GM19099 (cell line): ENCODE measurements at regions not wholly inside any gene's neighbourhood (a gene's known extent, or its start where the extent isn't known, plus 50 kb on each side); places are given as distances from the start of the nearest gene placed in this dataset.

Experiments
- POLR2A ChIP-seq: IDR thresholded peaks from 3 replicates; pipeline ENCODE4 v1.6.1; 2011; ENCODE audit warnings: low read depth; ENCODE audit not compliant: insufficient read length; ENCODE audit errors: extremely low read depth

GRCh38 chr5:124796495-124796894 lies 50.1 kb upstream of the ZNF608 start:
- TF ChIP-seq POLR2A = no peak

GRCh38 chr5:124797665-124798087 lies 51.2 kb upstream of the ZNF608 start:
- no peak for TF ChIP-seq POLR2A

DNA sequence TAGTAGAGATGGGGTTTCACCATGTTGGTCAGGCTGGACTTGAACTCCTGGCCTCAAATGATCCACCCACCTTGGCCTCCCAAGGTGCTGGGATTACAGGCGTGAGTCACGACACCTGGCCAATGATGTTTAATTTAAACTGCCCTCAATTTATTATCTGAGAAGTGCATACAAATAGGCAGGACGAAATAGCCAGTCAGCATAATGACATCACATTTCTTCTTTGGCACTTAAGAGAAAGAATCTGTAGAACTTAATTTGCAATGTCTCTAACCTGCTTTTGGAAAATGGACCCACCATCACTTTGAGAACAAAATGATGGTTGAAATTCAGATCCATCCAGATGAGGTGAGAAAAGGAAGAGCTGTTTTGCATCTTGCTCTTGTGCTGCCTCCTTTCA lies 52.5 kb upstream of the ZNF608 start:
- TF ChIP-seq POLR2A = no peak

DNA sequence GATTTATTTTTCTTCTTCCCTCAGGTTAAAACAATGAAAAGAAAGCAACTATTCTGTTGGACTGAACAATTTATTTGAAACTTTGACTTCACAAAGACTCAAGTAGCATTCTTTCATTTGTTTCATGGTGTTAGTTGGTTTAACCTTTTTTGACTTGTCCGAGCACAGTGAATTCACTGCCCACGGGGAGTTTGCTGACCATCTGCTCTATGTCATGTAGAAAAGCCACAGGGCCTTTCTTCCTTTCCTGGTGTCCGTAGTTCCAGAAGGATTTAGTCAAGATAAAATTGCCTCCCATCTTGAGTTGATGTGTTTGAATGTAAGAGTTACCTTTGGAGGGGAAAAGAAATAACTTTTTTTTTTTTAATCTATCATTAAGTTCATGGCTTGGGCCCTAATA lies 55.1 kb upstream of the ZNF608 start:
- TF ChIP-seq POLR2A = no peak

- no peak for TF ChIP-seq POLR2A
Measured at GRCh38 chr5:124803617-124804323, 57.3 kb upstream of the ZNF608 start.

DNA sequence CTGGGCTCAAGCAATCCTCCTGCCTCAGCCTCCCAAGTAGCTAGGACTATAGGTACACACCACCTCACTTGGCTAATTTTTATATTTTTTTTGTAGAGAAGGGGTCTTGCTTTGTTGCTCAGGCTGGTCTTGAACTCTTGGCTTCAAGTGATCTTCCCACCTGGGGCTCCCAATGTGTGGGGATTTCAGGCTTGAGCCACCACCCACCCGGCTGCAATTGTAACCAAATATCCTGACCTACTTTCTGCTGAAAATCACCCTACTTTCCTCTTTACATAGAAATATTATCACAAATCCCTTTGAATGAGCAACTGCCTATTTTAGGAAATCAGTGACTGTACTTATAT lies 59.6 kb upstream of the ZNF608 start:
- TF ChIP-seq POLR2A = no peak

GRCh38 chr5:124806373-124807077 lies 60.1 kb upstream of the ZNF608 start:
- TF ChIP-seq POLR2A = no peak

DNA sequence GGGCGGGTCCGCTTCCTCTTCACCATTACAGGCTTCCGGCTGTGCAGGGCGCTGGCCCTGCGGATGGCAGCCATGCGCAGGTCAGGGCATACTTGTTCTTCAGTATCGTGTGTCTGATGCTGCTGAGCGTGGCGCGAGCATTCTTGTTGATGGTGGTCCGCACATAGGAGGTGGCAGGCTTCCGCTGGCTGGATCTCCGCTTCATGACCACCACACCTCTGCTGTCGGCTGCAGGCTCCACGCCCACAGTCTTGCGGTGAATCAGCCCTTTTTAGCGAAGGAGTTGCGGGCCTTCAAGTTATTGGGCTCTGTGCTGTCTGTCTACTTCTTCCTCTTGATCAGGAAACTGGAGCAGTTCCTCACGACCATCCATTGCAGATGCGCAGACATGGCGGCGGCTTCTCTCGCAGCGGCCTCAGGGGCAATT lies 62.4 kb upstream of the ZNF608 start:
- no peak for TF ChIP-seq POLR2A

DNA sequence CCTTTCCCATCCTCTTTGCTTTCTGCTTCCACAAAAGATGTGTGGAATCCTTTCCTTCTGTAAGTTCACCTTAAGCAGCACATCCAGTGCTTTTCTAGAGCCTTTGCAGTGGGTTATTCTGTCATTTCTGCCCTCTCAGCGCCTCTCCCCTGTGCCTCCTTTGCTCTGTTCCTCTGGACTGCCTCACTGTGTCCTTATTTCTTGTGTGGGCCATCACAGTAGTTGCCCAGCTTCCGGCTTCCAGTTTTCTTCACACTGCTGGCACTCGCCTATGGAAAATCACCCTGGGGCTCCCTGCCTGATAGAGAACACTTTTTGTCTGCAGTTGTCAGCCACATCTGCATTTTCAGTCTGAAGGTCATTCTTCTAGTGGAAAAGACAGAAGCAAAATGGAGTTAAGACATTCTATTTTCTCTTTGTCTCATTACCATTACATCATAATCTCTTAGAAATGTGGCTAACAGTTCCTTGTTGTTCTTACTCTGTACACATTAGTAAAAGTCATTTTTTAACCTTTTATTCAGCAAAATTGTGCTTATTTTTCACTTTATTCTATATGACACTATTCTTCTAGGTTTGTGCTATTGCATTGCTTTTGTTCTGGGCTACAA lies 64.1 kb upstream of the ZNF608 start:
- TF ChIP-seq POLR2A = no peak

DNA sequence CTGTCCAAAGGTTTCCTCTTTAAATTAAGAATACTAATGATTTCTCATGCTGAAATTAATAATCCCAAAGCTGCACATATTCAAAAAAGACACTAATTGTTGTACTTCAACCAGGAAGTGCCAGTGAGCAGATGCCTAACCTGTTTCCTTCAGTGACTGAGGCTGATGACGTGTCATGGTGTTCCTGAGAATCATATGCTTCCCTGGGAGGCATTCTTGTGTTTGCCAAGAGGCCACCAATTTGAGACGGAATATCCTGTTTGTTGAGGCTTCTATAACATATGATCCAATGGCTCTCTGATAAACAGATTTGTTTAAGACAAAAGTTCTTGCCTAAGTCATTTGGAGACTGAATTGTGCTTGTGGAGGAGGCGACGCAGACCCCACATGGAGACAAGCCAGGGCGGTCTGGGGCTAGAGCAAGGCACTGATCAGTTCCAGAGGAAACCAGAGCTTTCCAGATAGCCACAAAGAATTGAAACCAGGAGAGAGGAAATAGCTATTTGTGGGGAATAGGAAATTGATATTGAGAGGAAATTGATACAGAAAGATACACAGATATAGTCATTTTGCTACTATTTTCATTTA lies 66.4 kb upstream of the ZNF608 start:
- TF ChIP-seq POLR2A = no peak

GRCh38 chr5:124816381-124816780 lies 69.9 kb upstream of the ZNF608 start:
- no peak for TF ChIP-seq POLR2A

DNA sequence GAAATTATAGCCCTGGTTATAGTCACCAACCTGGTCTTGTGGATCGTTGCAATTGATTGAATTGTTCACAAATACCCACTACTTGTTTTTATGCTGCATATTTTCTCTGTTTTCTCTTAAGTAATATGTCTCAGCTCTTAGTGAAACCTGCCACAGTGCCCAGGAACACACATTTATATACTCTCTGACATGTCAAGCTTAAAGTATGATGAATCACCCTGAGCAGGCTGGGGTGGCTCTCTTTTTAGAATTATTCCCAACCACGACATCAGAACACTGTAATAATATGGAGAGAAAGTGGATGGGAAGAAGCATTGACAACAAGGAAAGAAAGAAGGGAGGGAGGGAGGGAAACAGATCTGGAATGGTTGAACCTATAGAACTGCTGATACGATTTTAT lies 72.8 kb upstream of the ZNF608 start:
- TF ChIP-seq POLR2A = no peak

DNA sequence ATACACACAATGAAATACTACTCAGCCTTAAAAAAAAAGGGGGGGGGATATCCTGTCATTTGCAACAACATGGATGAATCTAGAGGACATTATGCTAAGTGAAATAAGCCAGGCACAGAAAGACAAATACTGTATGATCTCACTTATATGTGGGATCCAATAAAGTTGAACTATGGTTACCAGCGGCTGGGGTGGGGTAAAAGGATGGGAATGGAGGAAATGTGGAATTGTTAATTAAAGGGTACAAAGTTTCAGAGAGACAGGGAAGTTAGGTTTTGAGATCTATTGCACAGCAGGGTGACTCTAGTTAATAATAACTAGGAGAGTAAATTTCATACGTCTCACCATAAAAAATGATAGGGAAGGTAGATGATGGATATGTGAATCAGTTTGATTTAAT lies 76.2 kb upstream of the ZNF608 start:
- TF ChIP-seq POLR2A = no peak

DNA sequence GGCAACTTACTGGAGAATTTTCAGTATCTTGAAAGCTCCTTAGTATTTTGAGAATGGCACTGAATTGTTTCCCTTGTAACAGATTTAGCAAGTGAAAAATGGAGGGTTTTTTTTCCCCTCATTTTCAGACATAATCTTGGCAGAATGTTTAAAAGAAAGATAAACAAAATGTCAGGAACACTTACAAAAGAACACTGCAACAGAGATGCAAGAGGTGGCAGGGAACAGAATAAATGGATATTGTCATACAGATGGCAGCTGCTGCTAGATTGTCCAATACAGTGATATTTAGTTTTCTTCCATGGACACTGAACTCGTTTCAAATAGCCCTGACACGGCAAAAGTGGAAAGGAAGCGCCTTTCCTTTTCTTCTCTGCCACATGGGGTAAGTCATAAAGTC lies 76.9 kb upstream of the ZNF608 start:
- no peak for TF ChIP-seq POLR2A

DNA sequence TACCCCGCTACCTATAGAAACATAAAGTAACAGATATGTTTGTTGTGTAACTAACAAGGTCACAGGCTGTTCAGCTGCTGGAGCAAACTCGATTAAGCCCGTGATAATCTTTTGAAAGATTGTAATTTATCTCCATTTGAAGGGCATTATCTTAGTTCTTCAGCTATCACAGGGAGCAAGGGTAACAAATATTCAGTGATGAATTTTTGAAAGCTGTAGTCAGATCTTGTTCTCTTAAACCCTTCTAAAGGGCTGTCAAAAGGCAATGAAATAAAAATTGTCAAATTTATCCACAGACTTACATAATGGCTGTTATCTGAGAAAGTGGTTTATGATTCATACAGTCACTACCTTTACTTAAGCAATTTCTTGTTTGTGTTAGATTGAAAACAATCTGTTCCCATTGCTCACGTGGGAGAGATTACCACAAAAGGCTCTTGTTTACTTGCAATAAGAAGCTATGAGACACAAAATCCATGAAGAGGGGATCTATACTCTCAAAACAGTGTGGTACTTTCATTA lies 78.3 kb upstream of the ZNF608 start:
- TF ChIP-seq POLR2A = no peak

GRCh38 chr5:124825250-124825982 lies 79.0 kb upstream of the ZNF608 start:
- TF ChIP-seq POLR2A = no peak

GRCh38 chr5:124825983-124826337 lies 79.5 kb upstream of the ZNF608 start:
- no peak for TF ChIP-seq POLR2A
